ENCODE measurements at regions not wholly inside any gene's neighbourhood (a gene's known extent, or its start where the extent isn't known, plus 50 kb on each side); places are given as distances from the start of the nearest gene placed in this dataset.

- Histone ChIP-seq H3K9me2 (replicated peaks; ENCODE audit: low read length) (no peaks in the 10 kb centered on the region), H3K4me1 (ENCODE audit: insufficient read depth, low read length) (peaks cover 58% of the 10 kb centered on the region), H3F3A (ENCODE audit: low read length, unreplicated experiment) (no peaks in the 10 kb centered on the region), H3K79me2 (ENCODE audit: low read length) (no peaks in the 10 kb centered on the region), H3K4me2 (ENCODE audit: low read length) (0 out of 2 replicates have a peak overlapping the region, but pooled peaks have one; percentile 7), H3K9me3 (ENCODE audit: low read length) (no peaks in the 10 kb centered on the region), H3K36me3 (ENCODE audit: low read depth, low read length) (no peaks in the 10 kb centered on the region), H3K4me3 (ENCODE audit: low read length) (no peak overlapping the region), H2AFZ (ENCODE audit: low read length) (no peak overlapping the region), H3K27me3 (ENCODE audit: low read length) (no peaks in the 10 kb centered on the region), H4K20me1 (ENCODE audit: low read length) (no peaks in the 10 kb centered on the region), H3K9ac (ENCODE audit: low read length) (no peak overlapping the region), H3K27ac (ENCODE audit: low read length) (no peak overlapping the region)
- TF ChIP-seq EZH2phosphoT487 (IDR thresholded peaks at IDR 0.05; ENCODE audit: borderline replicate concordance, low read length) (no peak), EZH2 (IDR thresholded peaks at IDR 0.05; ENCODE audit: low read length, unreplicated experiment) (no peak), CTCF (conservative IDR thresholded peaks at IDR 0.05; ENCODE audit: low read depth, low read length) (no peak)
- BruUV-seq (replicated peaks), result no TSS peak
- ChIA-PET POLR2A (ENCODE audit: unreplicated experiment) (no interaction called here), CTCF (no interaction called here)
- DNase-seq (peak; percentile 31), ATAC-seq (no peak)
- intact Hi-C loops (cut with micrococcal nuclease), result loop anchor here (5.0 to 10.0 kb wide), 2 partner anchors 233 to 454 kb away; no protein-coding TSS in a partner anchor
Observed at GRCh38 chr2:220510668-220511067, 883.2 kb downstream of the SLC4A3 start.

- Histone ChIP-seq H3K9me2 (replicated peaks; ENCODE audit: low read length) (no peaks in the 10 kb centered on the region), H4K20me1 (ENCODE audit: low read length) (no peaks in the 10 kb centered on the region), H3K4me3 (ENCODE audit: low read length) (peak overlapping the region; percentile 25; the same call in 1 of the 2 replicates), H3K9ac (ENCODE audit: low read length) (no peak overlapping the region), H2AFZ (ENCODE audit: low read length) (0 out of 2 replicates have a peak overlapping the region, but pooled peaks have one; percentile 13), H3K4me1 (ENCODE audit: insufficient read depth, low read length) (peaks cover 48% of the 10 kb centered on the region), H3K27me3 (ENCODE audit: low read length) (no peaks in the 10 kb centered on the region), H3K79me2 (ENCODE audit: low read length) (no peaks in the 10 kb centered on the region), H3K36me3 (ENCODE audit: low read depth, low read length) (no peaks in the 10 kb centered on the region), H3F3A (ENCODE audit: low read length, unreplicated experiment) (no peaks in the 10 kb centered on the region), H3K27ac (ENCODE audit: low read length) (peak overlapping the region; percentile 76), H3K9me3 (ENCODE audit: low read length) (no peaks in the 10 kb centered on the region), H3K4me2 (ENCODE audit: low read length) (peak overlapping the region; percentile 72)
- TF ChIP-seq EZH2 (IDR thresholded peaks at IDR 0.05; ENCODE audit: low read length, unreplicated experiment) (no peak), CTCF (conservative IDR thresholded peaks at IDR 0.05; ENCODE audit: low read depth, low read length) (no peak), EZH2phosphoT487 (IDR thresholded peaks at IDR 0.05; ENCODE audit: borderline replicate concordance, low read length) (no peak)
- intact Hi-C loops (cut with micrococcal nuclease), result loop anchor here (2.0 to 10.0 kb wide), 3 partner anchors 106 to 452 kb away; no protein-coding TSS in a partner anchor
- POLR2A ChIA-PET (ENCODE audit: unreplicated experiment), result no interaction called here
- CTCF ChIA-PET, result no interaction called here
- peak; percentile 74 for DNase-seq
- peak; percentile 30; the same call in 1 of the 2 replicates for ATAC-seq
- no TSS peak for BruUV-seq (replicated peaks)
Observed at GRCh38 chr2:220512419-220512818, 885.0 kb downstream of the SLC4A3 start.
